HG03460 (cell line): ENCODE measurements at regions not wholly inside any gene's neighbourhood (a gene's known extent, or its start where the extent isn't known, plus 50 kb on each side); places are given as distances from the start of the nearest gene placed in this dataset.

ENCODE experiments used
- ATAC-seq: cut with Tn5 transposase; IDR thresholded peaks from one replicate; pipeline ENCODE4 v1.9.1; 2021; ENCODE audit not compliant: unreplicated experiment

- ATAC-seq = no peak
Measured at GRCh38 chr21:25334046-25334730, 273.1 kb downstream of the MRPL39 start.

- ATAC-seq = no peak
Measured at GRCh38 chr21:25331286-25331685, 276.0 kb downstream of the MRPL39 start.

GRCh38 chr21:25330266-25330665 is 277.0 kb downstream of the MRPL39 start:
- no peak for ATAC-seq

GRCh38 chr21:25329227-25329825 is 278.0 kb downstream of the MRPL39 start:
- no peak for ATAC-seq

GRCh38 chr21:25328736-25329135 is 278.5 kb downstream of the MRPL39 start:
- no peak for ATAC-seq

- ATAC-seq = no peak
Measured at GRCh38 chr21:25326181-25326580, 281.1 kb downstream of the MRPL39 start.

GRCh38 chr21:25324666-25325065 is 282.6 kb downstream of the MRPL39 start:
- ATAC-seq = no peak

GRCh38 chr21:25323356-25323949 is 283.8 kb downstream of the MRPL39 start:
- ATAC-seq = no peak

- no peak for ATAC-seq
Measured at GRCh38 chr21:25314247-25314646, 293.0 kb downstream of the MRPL39 start.

- ATAC-seq = no peak
Measured at GRCh38 chr21:25313829-25314228, 293.5 kb downstream of the MRPL39 start.

- ATAC-seq = no peak
Measured at GRCh38 chr21:25307489-25307888, 299.8 kb downstream of the MRPL39 start.

GRCh38 chr21:25304611-25305010 is 302.7 kb downstream of the MRPL39 start:
- no peak for ATAC-seq

- ATAC-seq = no peak
Measured at GRCh38 chr21:25300632-25301031, 306.6 kb downstream of the MRPL39 start.

- ATAC-seq = peak; percentile 89
Measured at GRCh38 chr21:25298512-25299491, 308.5 kb downstream of the MRPL39 start.

- ATAC-seq = no peak
Measured at GRCh38 chr21:25297117-25297516, 310.2 kb downstream of the MRPL39 start.

- no peak for ATAC-seq
Measured at GRCh38 chr21:25296252-25296651, 311.0 kb downstream of the MRPL39 start.

- no peak for ATAC-seq
Measured at GRCh38 chr21:25292396-25292795, 314.9 kb downstream of the MRPL39 start.

- ATAC-seq = no peak
Measured at GRCh38 chr21:25283720-25284119, 323.6 kb downstream of the MRPL39 start.

GRCh38 chr21:25281134-25281533 is 326.1 kb downstream of the MRPL39 start:
- no peak for ATAC-seq

GRCh38 chr21:25280061-25280460 is 327.2 kb downstream of the MRPL39 start:
- ATAC-seq = no peak

- no peak for ATAC-seq
Measured at GRCh38 chr21:25273959-25274358, 333.3 kb downstream of the MRPL39 start.
